GM12872 (cell line): ENCODE measurements at regions not wholly inside any gene's neighbourhood (a gene's known extent, or its start where the extent isn't known, plus 50 kb on each side); places are given as distances from the start of the nearest gene placed in this dataset.

Experiments used
- TF ChIP-seq, protein P1 (sequence below): IDR thresholded peaks from 3 replicates; pipeline ENCODE4 v1.5.1; 2011; ENCODE audit warnings: low read depth, mild to moderate bottlenecking, low read length, moderate library complexity; ENCODE audit not compliant: insufficient read depth

- TF ChIP-seq, protein P1, sequence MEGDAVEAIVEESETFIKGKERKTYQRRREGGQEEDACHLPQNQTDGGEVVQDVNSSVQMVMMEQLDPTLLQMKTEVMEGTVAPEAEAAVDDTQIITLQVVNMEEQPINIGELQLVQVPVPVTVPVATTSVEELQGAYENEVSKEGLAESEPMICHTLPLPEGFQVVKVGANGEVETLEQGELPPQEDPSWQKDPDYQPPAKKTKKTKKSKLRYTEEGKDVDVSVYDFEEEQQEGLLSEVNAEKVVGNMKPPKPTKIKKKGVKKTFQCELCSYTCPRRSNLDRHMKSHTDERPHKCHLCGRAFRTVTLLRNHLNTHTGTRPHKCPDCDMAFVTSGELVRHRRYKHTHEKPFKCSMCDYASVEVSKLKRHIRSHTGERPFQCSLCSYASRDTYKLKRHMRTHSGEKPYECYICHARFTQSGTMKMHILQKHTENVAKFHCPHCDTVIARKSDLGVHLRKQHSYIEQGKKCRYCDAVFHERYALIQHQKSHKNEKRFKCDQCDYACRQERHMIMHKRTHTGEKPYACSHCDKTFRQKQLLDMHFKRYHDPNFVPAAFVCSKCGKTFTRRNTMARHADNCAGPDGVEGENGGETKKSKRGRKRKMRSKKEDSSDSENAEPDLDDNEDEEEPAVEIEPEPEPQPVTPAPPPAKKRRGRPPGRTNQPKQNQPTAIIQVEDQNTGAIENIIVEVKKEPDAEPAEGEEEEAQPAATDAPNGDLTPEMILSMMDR, result peak; percentile 94
These were observed 415.4 kb upstream of the CCDC196 start for GRCh38 chr14:66070542-66071319.

DNA sequence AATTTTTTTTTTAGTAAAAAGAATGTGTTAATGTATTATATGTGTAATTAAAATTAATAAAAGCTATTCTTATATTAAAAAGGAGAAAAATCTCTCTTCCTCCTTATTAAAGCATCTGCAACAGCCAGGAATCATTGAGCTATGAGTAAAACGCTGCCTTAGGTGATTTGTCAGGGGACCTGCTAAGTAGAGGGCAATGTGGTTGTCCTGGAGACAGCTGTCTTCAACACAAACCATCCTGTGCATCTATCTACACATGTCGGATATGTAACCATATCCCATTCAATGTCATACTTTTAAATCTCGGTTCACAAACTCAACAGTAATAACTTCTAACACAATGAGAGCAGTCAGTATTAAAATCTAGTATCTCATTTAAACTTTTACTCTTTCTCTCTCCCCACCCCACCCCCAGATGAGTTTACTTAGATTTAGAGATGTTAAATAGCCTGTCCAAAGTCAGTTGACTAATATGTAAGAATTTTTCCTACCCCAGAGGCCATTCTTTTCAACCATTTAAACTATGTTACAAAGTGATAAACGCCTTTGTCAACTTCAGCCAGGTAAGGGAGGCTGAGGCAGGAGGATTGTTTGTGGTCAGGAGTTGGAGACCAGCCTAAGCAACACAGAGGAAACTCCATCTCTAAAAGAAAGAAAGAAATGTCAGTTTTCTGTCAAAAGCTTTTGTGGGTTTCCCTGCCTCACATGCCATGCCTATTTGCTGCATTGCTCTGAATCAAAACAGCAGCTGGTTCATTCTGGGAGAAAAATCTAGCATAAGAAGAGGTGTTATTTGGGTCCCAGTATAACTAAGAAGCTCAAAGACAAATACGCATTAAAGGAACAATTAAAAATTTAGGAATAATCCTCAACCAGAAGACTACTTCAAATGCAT, 413.7 kb upstream of the CCDC196 start:
- TF ChIP-seq, protein P1, result no peak

DNA sequence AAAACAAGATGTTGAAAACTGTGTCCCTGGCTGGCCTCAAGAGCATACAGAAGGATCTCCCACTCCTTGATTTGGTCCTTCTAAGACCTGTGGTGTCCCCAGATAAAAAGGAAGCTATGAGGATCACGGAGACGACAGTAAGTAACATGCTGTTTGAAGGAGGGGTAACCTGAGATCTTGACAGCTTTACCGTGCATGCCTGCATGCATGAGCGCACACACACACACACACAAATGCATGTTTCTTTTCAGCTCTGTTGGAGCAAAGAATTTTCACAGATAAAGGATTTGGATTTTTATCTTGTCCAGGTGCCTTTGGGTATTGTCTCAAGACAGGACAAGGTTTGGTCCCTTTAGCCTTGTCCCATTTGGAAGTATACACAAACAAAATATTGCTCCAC, 411.6 kb upstream of the CCDC196 start:
- TF ChIP-seq, protein P1, result no peak

DNA sequence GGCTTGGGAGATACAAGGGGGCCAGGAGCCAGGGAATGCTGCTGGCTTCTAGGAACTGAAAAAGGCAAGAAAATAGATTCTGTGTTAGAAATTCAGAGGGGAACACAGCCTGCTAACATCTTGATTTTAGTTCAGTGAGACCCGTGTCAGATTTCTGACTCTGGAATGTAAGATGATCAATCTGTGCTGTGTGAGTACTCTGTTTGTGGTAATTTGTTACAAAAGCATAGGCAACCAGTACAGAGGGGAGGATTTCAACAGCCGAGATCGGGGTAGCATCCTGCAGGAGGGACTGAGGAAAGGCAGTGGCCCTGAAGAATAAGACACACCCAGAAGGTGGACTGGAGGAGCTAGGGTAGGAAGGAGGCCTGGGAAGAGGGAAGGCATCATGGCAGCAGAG, 410.0 kb upstream of the CCDC196 start:
- TF ChIP-seq, protein P1, result no peak

- TF ChIP-seq, protein P1, result no peak
These were observed 408.2 kb upstream of the CCDC196 start for GRCh38 chr14:66078006-66078405.

DNA sequence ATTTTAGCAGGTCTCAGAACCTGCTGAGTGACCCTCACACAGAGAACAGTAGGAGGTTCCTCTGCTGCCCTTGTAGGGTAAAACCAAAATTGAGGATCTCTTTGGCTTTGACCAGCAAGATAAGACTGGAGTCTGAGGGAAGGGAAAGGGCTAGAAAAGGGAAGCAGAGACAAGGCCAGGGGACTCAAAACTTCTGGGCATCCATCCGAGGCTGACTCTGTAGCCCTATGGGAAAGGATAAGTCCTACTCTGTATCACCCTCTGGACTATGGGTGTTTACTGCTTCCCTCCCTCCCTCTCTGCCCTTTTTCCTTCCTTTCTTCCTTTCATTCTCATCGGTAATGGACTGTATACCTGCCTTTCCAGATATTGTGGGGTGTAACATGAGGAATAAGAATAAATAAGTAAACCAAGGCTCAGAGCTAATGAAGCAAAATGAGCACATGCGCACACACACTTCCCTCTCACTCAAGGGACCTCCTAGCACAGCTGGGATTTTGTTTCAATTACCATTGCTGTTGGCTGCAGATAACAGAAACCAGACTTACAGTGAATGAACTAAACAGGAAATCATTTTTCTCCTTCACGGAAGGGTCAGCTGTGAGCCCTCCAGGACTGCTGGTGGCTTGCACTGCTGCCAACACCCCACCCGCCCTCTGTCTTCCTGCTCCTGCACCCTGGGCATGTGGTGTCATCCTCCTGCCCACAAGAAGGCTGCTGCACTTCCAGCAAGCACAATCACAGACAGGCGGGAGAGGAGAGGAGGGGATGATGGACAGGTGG, 404.4 kb upstream of the CCDC196 start:
- TF ChIP-seq, protein P1, result no peak

DNA sequence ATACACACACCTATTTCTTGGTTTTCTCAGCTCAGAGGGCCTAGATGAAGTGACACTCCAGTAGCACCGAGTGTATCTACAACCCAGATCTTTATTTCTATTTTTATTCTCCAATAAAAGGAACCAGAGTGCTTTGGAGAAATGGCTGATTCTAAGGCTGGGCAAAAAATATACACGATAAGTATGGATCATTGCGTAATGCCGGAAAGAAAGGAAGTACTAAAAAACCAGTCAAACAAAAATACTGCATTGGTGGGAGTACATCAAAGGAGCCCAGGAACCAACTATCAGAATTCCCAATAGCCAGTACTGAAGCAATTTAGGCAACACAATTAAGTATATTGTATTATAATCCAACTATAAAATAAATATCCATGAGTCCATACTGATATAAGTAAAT, 400.9 kb upstream of the CCDC196 start:
- TF ChIP-seq, protein P1, result no peak
